ENCODE measurements at regions not wholly inside any gene's neighbourhood (a gene's known extent, or its start where the extent isn't known, plus 50 kb on each side); places are given as distances from the start of the nearest gene placed in this dataset.

DNA sequence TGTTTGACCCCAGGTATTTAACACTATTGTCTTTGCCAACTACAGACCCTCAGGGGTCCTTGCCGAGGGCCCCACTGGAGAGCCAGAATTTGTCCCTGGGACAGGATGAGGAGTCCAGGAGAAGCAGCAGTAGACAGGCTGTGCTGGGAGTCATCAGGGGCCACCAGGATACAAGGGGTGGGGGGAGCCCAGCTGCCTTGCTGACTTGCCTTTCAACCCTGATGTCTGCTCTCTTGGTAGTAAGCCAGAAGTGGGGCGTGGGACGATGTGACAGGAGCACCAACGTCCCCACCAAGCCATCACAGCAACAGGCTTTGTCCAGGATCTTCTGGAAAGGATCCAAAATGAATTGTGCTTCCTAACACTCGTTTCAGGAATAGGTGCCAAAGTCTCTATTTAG, 62.4 kb upstream of the CDCA7L start:
- ChIA-PET POLR2A (no interaction called here), CTCF (no interaction called here)

GRCh38 chr7:22005151-22005550, 59.5 kb upstream of the CDCA7L start:
- POLR2A ChIA-PET: no interaction called here
- CTCF ChIA-PET: no interaction called here

DNA sequence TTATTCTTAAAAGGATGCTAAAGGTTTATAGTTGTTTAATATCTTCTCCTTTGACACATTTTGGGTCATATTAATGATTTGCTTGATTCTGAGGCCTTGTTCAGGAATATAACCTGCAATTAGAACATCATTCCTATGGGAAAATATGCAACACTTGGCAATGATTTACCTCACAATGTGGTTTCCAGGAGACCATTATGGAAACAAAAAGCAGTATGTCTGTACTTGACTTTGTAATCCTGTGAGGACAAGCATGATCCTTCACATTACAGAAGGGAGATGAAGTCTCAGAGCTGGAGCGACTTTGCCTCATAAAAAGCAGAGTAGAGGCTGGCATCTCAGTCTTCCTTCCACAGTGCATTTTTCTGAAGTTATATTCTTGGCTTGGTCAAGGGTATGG, 57.0 kb upstream of the CDCA7L start:
- ChIA-PET POLR2A (no interaction called here), CTCF (interaction anchor here (0.8 kb wide), 1 partner anchor 11 kb away, joined by 3 read pairs; no protein-coding TSS in a partner anchor)

- POLR2A ChIA-PET: no interaction called here
- CTCF ChIA-PET: interaction anchor here (0.8 kb wide), 2 partner anchors 15 to 447 kb away, joined by 4 to 5 read pairs; no protein-coding TSS in a partner anchor
Measured at GRCh38 chr7:22001345-22002004, 55.8 kb upstream of the CDCA7L start.

DNA sequence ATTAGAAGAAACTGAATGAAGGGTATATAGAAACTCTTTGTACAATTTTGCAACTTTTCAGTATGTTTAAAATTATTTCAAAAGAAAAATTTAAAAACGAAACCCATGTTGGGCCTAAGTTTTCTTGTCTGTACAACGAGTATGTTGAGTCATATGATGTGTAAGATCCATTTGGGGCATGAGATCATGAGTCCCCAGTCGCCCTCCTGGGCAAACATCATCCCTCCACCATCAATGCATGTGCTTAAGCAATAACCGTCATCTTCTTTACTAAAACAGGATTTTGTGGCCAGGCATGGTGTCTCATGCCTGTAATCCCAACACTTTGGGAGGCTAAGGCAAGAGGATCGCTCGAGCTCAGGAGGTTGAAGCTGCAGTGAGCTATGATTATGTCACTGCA, 54.2 kb upstream of the CDCA7L start:
- ChIA-PET CTCF (no interaction called here), POLR2A (no interaction called here)

GRCh38 chr7:21996641-21997040, 50.9 kb upstream of the CDCA7L start:
- ChIA-PET POLR2A (no interaction called here), CTCF (no interaction called here)
